ENCODE measurements at regions not wholly inside any gene's neighbourhood (a gene's known extent, or its start where the extent isn't known, plus 50 kb on each side); places are given as distances from the start of the nearest gene placed in this dataset.

GRCh38 chr3:66138336-66139313 is 82.2 kb upstream of the SLC25A26 start:
- TF ChIP-seq, protein P1, sequence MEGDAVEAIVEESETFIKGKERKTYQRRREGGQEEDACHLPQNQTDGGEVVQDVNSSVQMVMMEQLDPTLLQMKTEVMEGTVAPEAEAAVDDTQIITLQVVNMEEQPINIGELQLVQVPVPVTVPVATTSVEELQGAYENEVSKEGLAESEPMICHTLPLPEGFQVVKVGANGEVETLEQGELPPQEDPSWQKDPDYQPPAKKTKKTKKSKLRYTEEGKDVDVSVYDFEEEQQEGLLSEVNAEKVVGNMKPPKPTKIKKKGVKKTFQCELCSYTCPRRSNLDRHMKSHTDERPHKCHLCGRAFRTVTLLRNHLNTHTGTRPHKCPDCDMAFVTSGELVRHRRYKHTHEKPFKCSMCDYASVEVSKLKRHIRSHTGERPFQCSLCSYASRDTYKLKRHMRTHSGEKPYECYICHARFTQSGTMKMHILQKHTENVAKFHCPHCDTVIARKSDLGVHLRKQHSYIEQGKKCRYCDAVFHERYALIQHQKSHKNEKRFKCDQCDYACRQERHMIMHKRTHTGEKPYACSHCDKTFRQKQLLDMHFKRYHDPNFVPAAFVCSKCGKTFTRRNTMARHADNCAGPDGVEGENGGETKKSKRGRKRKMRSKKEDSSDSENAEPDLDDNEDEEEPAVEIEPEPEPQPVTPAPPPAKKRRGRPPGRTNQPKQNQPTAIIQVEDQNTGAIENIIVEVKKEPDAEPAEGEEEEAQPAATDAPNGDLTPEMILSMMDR (IDR thresholded peaks at IDR 0.05) = no peak
- TF ChIP-seq POLR2A (IDR thresholded peaks at IDR 0.05) = no peak
- intact Hi-C loops (cut with DNase I; ENCODE audit: low total_unique reads) = loop anchor here (5.0 kb wide), 1 partner anchor 351 kb away; no protein-coding TSS in a partner anchor
- no peak overlapping the region for H3K4me3 ChIP-seq (ENCODE audit: low read depth, poor library complexity, severe bottlenecking)
- 15 to 16% methylated on average over 6 of the region's 6 CpGs for WGBS, 2 donors
- DNase-seq (ENCODE audit: low spot score in 2 of 2) = peak in 1 of 2 donors; percentile 26

DNA sequence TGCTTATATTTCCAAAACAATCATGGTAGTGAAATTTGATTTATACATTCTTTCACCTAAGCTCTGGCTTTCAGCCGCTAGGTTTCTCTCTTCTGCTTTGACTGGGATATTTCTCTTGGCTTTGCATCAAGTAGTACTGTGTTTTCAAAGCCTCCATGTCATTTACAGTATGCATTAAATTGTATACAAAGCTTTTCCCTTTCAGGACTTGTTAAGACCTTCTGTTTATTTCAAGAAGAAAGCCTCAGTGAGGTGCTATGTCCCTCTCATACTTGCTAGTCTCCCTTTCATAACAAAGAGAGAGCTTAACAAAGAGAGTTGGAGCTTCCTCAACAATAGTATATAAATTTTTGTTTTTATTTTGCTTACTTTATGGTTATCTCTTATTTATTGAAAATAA is 84.2 kb upstream of the SLC25A26 start:
- WGBS, 2 donors = 89 to 93% methylated on average over 1 of the region's 1 CpG
- no peak for TF ChIP-seq POLR2A (IDR thresholded peaks at IDR 0.05)
- TF ChIP-seq, protein P1 (IDR thresholded peaks at IDR 0.05) = no peak
- no peak overlapping the region for H3K4me3 ChIP-seq (ENCODE audit: low read depth, poor library complexity, severe bottlenecking)
- intact Hi-C loops (cut with DNase I; ENCODE audit: low total_unique reads) = loop anchor here (5.0 kb wide), 1 partner anchor 349 kb away; no protein-coding TSS in a partner anchor
- no peak for DNase-seq (ENCODE audit: low spot score in 2 of 2)

- no peak for DNase-seq (ENCODE audit: low spot score in 2 of 2)
- WGBS, 2 donors = 81 to 82% methylated on average over 8 of the region's 8 CpGs
- TF ChIP-seq, protein P1 (IDR thresholded peaks at IDR 0.05) = no peak
- no peak for TF ChIP-seq POLR2A (IDR thresholded peaks at IDR 0.05)
- H3K4me3 ChIP-seq (ENCODE audit: low read depth, poor library complexity, severe bottlenecking) = no peak overlapping the region
- intact Hi-C loops (cut with DNase I; ENCODE audit: low total_unique reads) = no loop called here
Observed at GRCh38 chr3:66133853-66134445, 86.9 kb upstream of the SLC25A26 start.

GRCh38 chr3:66133050-66133757 is 87.6 kb upstream of the SLC25A26 start:
- DNase-seq (ENCODE audit: low spot score in 2 of 2) = no peak
- TF ChIP-seq POLR2A (IDR thresholded peaks at IDR 0.05) = no peak
- TF ChIP-seq, protein P1 (IDR thresholded peaks at IDR 0.05) = no peak
- 89 to 92% methylated on average over 6 of the region's 6 CpGs for WGBS, 2 donors
- intact Hi-C loops (cut with DNase I; ENCODE audit: low total_unique reads) = no loop called here
- H3K4me3 ChIP-seq (ENCODE audit: low read depth, poor library complexity, severe bottlenecking) = no peak overlapping the region

- intact Hi-C loops (cut with DNase I; ENCODE audit: low total_unique reads) = no loop called here
- H3K4me3 ChIP-seq (ENCODE audit: low read depth, poor library complexity, severe bottlenecking) = no peak overlapping the region
- 70 to 81% methylated on average over 1 of the region's 1 CpG for WGBS, 2 donors
- no peak for DNase-seq (ENCODE audit: low spot score in 2 of 2)
- TF ChIP-seq POLR2A (IDR thresholded peaks at IDR 0.05) = no peak
- TF ChIP-seq, protein P1 (IDR thresholded peaks at IDR 0.05) = no peak
Observed at GRCh38 chr3:66128623-66129022, 89.9 kb upstream of the MAGI1 start.
